ENCODE measurements at regions not wholly inside any gene's neighbourhood (a gene's known extent, or its start where the extent isn't known, plus 50 kb on each side); places are given as distances from the start of the nearest gene placed in this dataset.

DNA sequence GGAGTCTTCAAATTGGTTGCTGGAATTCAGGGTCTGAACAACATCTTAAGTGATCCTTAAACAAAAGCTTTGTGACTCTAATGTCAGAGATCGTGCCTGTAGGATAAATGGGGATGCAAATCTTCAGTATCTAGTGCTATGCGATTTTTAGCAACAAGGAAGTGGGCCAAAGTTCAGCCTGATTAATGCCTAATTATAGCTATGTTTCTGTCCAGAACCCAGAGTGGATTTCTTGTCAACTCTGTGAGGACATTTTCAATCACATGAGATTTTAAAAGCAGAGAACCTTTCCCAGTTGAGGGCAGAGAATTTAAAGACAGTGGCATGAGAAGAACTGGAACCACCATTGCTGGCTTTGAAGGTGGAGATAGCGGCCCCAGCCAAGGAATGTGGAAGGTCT is 84.3 kb upstream of the PCDH9 start:
- ChIA-PET POLR2A (ENCODE audit: partially characterized antibody) (no interaction called here), CTCF (ENCODE audit: partially characterized antibody) (no interaction called here)
- DNase-seq (ENCODE audit: low read depth in 1 of 2, low spot score in 2 of 2) (no peak), FAIRE-seq (no peak)
- 96% methylated on average over 3 of the region's 3 CpGs; no CpG with 5 or more reads in 1 of the 2 experiments for WGBS, 2 experiments (ENCODE audit: extremely low coverage in 1 of 2, insufficient coverage in 1 of 2, insufficient read length in 1 of 2, insufficient replicate concordance in 2 of 2, low coverage in 1 of 2, low lambda C conversion rate in 2 of 2, missing lambda C conversion rate in 1 of 2)
- no peaks in the 10 kb centered on the region for H3K9me3 ChIP-seq (ENCODE audit: insufficient read depth in 2 of 2, low read depth in 1 of 2, low read length in 1 of 2)
- no peak overlapping the region for H2BK5ac ChIP-seq (ENCODE audit: low read depth, low read length)
- H4K5ac ChIP-seq (ENCODE audit: insufficient read length, low read depth, low read length) = no peak overlapping the region
- no peaks in the 10 kb centered on the region for H3K79me2 ChIP-seq (ENCODE audit: control insufficient read depth in 1 of 2, insufficient read depth in 2 of 2, low read length in 2 of 2)
- no peak overlapping the region for H4K91ac ChIP-seq (replicated peaks; ENCODE audit: insufficient read length, low read length)
- no peak overlapping the region for H3K23ac ChIP-seq (ENCODE audit: insufficient read length)
- no peaks in the 10 kb centered on the region for H3K4me1 ChIP-seq (replicated peaks in 1 of 4; ENCODE audit: control insufficient read depth in 3 of 4, insufficient read depth in 4 of 4, low read length in 3 of 4)
- no peak overlapping the region for H3K4me2 ChIP-seq (ENCODE audit: insufficient read depth in 1 of 2, low read depth in 2 of 2, low read length in 2 of 2)
- H4K8ac ChIP-seq (ENCODE audit: extremely low read depth, insufficient read depth, low read length) = no peak overlapping the region
- H3K23me2 ChIP-seq (ENCODE audit: low read depth, low read length) = no peaks in the 10 kb centered on the region
- H3K14ac ChIP-seq (ENCODE audit: insufficient read length) = no peak overlapping the region
- no peak overlapping the region for H2BK20ac ChIP-seq (ENCODE audit: low read length)
- no peaks in the 10 kb centered on the region for H3K27me3 ChIP-seq (replicated peaks in 1 of 4; ENCODE audit: control insufficient read depth in 3 of 4, extremely low read depth in 1 of 4, insufficient read depth in 3 of 4, low read length in 3 of 4)
- H3K27ac ChIP-seq (ENCODE audit: low read depth, low read length) = no peak overlapping the region
- H2BK12ac ChIP-seq (ENCODE audit: low read depth, low read length) = no peak overlapping the region
- H2BK15ac ChIP-seq (ENCODE audit: low read length) = no peak overlapping the region
- no peak overlapping the region for H3K56ac ChIP-seq (replicated peaks; ENCODE audit: insufficient read length, low read depth, low read length)
- H3K36me3 ChIP-seq (ENCODE audit: control insufficient read depth in 2 of 4, insufficient read depth in 4 of 4, low read length in 3 of 4) = no peaks in the 10 kb centered on the region
- 0 out of 2 replicates have a peak overlapping the region, but pooled peaks have one; percentile 50 for H2AFZ ChIP-seq (ENCODE audit: low read length)
- H4K20me1 ChIP-seq (replicated peaks in 1 of 2; ENCODE audit: control insufficient read depth in 1 of 2, insufficient read depth in 2 of 2, low read length in 2 of 2) = no peaks in the 10 kb centered on the region
- no peak overlapping the region for H3K9ac ChIP-seq (replicated peaks in 1 of 4; ENCODE audit: extremely low read depth in 1 of 4, low read depth in 3 of 4, low read length in 3 of 4)
- no peak overlapping the region for H3K4ac ChIP-seq (replicated peaks; ENCODE audit: insufficient read length, low read depth, low read length)
- H3K18ac ChIP-seq (ENCODE audit: extremely low read depth, low read length) = no peak overlapping the region
- H2BK120ac ChIP-seq (replicated peaks; ENCODE audit: low read depth, low read length) = no peak overlapping the region
- no peaks in the 10 kb centered on the region for H3K79me1 ChIP-seq (ENCODE audit: low read depth, low read length)
- no peak overlapping the region for H2AK5ac ChIP-seq (ENCODE audit: low read depth, low read length)
- TF ChIP-seq BACH1 (IDR thresholded peaks at IDR 0.05; ENCODE audit: low read length) (no peak), TAF7 (optimal IDR thresholded peaks at IDR 0.05; ENCODE audit: borderline replicate concordance, low read depth, low read length) (no peak), TAF1 (IDR thresholded peaks at IDR 0.05; ENCODE audit: low read depth, low read length) (no peak), JUN (IDR thresholded peaks at IDR 0.05; ENCODE audit: low read depth, low read length) (no peak), EZH2 (IDR thresholded peaks at IDR 0.05; ENCODE audit: low read depth, low read length, severe bottlenecking) (no peak), RBBP5 (IDR thresholded peaks at IDR 0.05; ENCODE audit: borderline replicate concordance, low read depth, low read length) (no peak), BRCA1 (IDR thresholded peaks at IDR 0.05; ENCODE audit: low read depth, low read length) (no peak), ASH2L (IDR thresholded peaks at IDR 0.05; ENCODE audit: low read length) (no peak), KDM1A (IDR thresholded peaks at IDR 0.05; ENCODE audit: borderline replicate concordance, low read length) (no peak)
- TF ChIP-seq, protein P1, sequence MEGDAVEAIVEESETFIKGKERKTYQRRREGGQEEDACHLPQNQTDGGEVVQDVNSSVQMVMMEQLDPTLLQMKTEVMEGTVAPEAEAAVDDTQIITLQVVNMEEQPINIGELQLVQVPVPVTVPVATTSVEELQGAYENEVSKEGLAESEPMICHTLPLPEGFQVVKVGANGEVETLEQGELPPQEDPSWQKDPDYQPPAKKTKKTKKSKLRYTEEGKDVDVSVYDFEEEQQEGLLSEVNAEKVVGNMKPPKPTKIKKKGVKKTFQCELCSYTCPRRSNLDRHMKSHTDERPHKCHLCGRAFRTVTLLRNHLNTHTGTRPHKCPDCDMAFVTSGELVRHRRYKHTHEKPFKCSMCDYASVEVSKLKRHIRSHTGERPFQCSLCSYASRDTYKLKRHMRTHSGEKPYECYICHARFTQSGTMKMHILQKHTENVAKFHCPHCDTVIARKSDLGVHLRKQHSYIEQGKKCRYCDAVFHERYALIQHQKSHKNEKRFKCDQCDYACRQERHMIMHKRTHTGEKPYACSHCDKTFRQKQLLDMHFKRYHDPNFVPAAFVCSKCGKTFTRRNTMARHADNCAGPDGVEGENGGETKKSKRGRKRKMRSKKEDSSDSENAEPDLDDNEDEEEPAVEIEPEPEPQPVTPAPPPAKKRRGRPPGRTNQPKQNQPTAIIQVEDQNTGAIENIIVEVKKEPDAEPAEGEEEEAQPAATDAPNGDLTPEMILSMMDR (IDR thresholded peaks at IDR 0.05; ENCODE audit: control extremely low read depth in 1 of 3, insufficient read depth in 1 of 3, low read depth in 1 of 3, low read length in 3 of 3) = no peak
- TF ChIP-seq, protein P2, sequence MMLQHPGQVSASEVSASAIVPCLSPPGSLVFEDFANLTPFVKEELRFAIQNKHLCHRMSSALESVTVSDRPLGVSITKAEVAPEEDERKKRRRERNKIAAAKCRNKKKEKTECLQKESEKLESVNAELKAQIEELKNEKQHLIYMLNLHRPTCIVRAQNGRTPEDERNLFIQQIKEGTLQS (IDR thresholded peaks at IDR 0.05; ENCODE audit: insufficient read depth, low read depth, low read length) = no peak
- H3K4me3 ChIP-seq (ENCODE audit: extremely low read depth in 1 of 4, insufficient read depth in 2 of 4, low read depth in 3 of 4, low read length in 4 of 4) = no peak overlapping the region

Measured in H1 (cell line).